Gastrocnemius medialis (tissue), 4 donors: ENCODE measurements at regions not wholly inside any gene's neighbourhood (a gene's known extent, or its start where the extent isn't known, plus 50 kb on each side); places are given as distances from the start of the nearest gene placed in this dataset.

ENCODE experiments used
- CTCF ChIP-seq, 5 experiments: fragments of 450-650 bp in 3 of 5; fragments of 200-600 bp in 2 of 5; sonication (generic) in 2 of 5; IDR thresholded peaks in 4 of 5; conservative IDR thresholded peaks in 1 of 5; 1 replicate in 4 of 5; 2 replicates in 1 of 5; pipeline ENCODE4 v1.5.1; 2016 to 2019; ENCODE audit warnings: antibody characterized with exemption in 5 of 5, mild to moderate bottlenecking in 3 of 5, moderate library complexity in 3 of 5
- POLR2A ChIP-seq, 2 donors: fragments of 450-650 bp; IDR thresholded peaks; one replicate each; pipeline ENCODE4 v1.6.1; 2017; ENCODE audit warnings: antibody characterized with exemption in 2 of 2, mild to moderate bottlenecking in 2 of 2, moderate library complexity in 2 of 2

GRCh38 chr2:57452634-57453033 is 594.0 kb upstream of the VRK2 start:
- TF ChIP-seq CTCF (IDR thresholded peaks at IDR 0.05 in 4 of 5, conservative IDR thresholded peaks at IDR 0.05 in 1 of 5): no peak
- TF ChIP-seq POLR2A (IDR thresholded peaks at IDR 0.05): no peak
